ENCODE measurements at regions not wholly inside any gene's neighbourhood (a gene's known extent, or its start where the extent isn't known, plus 50 kb on each side); places are given as distances from the start of the nearest gene placed in this dataset.

DNA sequence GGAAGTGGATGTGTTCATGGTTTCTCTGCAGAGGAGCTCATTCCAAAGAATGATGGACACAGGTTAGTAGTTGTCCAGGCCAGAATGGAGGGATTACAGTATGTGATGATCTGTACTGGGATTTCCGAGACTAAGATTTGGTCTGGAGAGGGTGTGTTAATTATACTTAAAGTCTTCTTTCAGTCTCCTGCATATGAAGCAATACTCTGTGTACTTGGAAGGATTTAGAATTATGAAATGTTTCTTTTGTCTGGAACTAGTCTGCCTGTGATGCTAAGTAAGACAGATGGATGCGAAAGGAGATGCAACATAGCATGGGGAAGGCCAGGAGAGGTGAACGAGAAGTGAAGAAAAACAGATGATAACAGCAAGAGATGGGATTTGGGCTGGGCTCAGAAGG, 305.1 kb upstream of the LYZL1 start (continued):
- TF ChIP-seq ZNF462 (CRISPR knock-in tag; IDR thresholded peaks at IDR 0.05): no peak
- TF ChIP-seq ZNF331 (CRISPR knock-in tag; IDR thresholded peaks at IDR 0.05; ENCODE audit: low read depth): no peak
- TF ChIP-seq ZNF114 (CRISPR knock-in tag; IDR thresholded peaks at IDR 0.05): no peak

DNA sequence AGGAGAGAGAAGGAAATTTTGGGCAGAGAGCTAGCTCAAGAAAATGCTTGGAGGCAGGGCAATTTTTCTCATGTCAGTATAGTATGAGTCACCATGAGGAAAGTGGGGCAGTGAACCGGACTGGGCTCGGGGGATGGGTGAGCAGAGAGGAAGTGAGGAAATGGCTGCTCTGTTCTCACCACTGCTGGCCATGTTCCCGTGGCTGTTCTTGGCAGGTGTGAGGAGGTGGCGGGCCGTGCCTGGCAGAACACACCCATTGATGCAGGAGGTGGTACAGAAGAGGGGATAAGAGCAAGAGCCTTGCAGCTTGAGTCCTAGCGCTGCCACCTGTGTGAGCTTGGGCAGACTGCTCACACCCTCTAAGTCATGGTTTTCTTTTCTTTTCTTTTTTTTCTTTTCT, 304.4 kb upstream of the LYZL1 start:
- Mint-ChIP-seq H3K4me1 (peaks cover 4% of the 10 kb centered on the region), H3K27ac (no peak overlapping the region), H3K4me3 (no peak overlapping the region), H3K27me3 (ENCODE audit: insufficient read depth, low read depth, poor library complexity) (peaks cover 2% of the 10 kb centered on the region), H3K36me3 (ENCODE audit: low read depth) (no peaks in the 10 kb centered on the region), H3K9me3 (no peaks in the 10 kb centered on the region)
- Histone ChIP-seq H3K27ac (ENCODE audit: low read depth) (no peak overlapping the region), H2AFZ (peak overlapping the region; percentile 28), H3K4me1 (ENCODE audit: insufficient read depth) (no peaks in the 10 kb centered on the region), H3K9me2 (ENCODE audit: insufficient read depth) (peaks cover 6% of the 10 kb centered on the region; the same call in 1 of the 2 replicates), H4K20me1 (replicated peaks; ENCODE audit: insufficient read depth) (no peaks in the 10 kb centered on the region), H3F3A (replicated peaks; ENCODE audit: low read depth) (no peaks in the 10 kb centered on the region), H3K27me3 (ENCODE audit: insufficient read depth) (no peaks in the 10 kb centered on the region), H3K4me3 (no peak overlapping the region), H3K79me2 (replicated peaks; ENCODE audit: insufficient read depth) (no peaks in the 10 kb centered on the region), H3K4me2 (no peak overlapping the region), H3K36me3 (ENCODE audit: insufficient read depth) (no peaks in the 10 kb centered on the region)
- ATAC-seq (no peak), DNase-seq (ENCODE audit: low spot score) (no peak)
- TF ChIP-seq NANOG (IDR thresholded peaks at IDR 0.05; ENCODE audit: borderline replicate concordance) (no peak), CREB1 (CRISPR knock-in tag; IDR thresholded peaks at IDR 0.05; ENCODE audit: low read depth) (no peak), ZNF114 (CRISPR knock-in tag; IDR thresholded peaks at IDR 0.05) (no peak), EZH2phosphoT487 (IDR thresholded peaks at IDR 0.05; ENCODE audit: unreplicated experiment) (no peak), REST (IDR thresholded peaks at IDR 0.05; ENCODE audit: unreplicated experiment) (no peak), POLR2AphosphoS5 (IDR thresholded peaks at IDR 0.05; ENCODE audit: low read depth) (no peak)
- TF ChIP-seq, protein P1, sequence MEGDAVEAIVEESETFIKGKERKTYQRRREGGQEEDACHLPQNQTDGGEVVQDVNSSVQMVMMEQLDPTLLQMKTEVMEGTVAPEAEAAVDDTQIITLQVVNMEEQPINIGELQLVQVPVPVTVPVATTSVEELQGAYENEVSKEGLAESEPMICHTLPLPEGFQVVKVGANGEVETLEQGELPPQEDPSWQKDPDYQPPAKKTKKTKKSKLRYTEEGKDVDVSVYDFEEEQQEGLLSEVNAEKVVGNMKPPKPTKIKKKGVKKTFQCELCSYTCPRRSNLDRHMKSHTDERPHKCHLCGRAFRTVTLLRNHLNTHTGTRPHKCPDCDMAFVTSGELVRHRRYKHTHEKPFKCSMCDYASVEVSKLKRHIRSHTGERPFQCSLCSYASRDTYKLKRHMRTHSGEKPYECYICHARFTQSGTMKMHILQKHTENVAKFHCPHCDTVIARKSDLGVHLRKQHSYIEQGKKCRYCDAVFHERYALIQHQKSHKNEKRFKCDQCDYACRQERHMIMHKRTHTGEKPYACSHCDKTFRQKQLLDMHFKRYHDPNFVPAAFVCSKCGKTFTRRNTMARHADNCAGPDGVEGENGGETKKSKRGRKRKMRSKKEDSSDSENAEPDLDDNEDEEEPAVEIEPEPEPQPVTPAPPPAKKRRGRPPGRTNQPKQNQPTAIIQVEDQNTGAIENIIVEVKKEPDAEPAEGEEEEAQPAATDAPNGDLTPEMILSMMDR (conservative IDR thresholded peaks at IDR 0.05; ENCODE audit: low read depth in 2 of 2): no peak

All from GM23338 (cell line).